HCT116 (cell line): ENCODE measurements at regions not wholly inside any gene's neighbourhood (a gene's known extent, or its start where the extent isn't known, plus 50 kb on each side); places are given as distances from the start of the nearest gene placed in this dataset.

ENCODE experiments used
- CEBPB ChIP-seq: IDR thresholded peaks from 2 replicates; pipeline ENCODE4 v1.6.1; 2012; ENCODE audit warnings: low read depth
- EGR1 ChIP-seq: IDR thresholded peaks from 2 replicates; pipeline ENCODE4 v1.6.1; 2012; ENCODE audit warnings: low read depth
- EZH2 ChIP-seq: fragments of 200-600 bp; sonication (generic); IDR thresholded peaks from 2 replicates; pipeline ENCODE4 v1.6.1; 2017; ENCODE audit warnings: antibody characterized with exemption, mixed run types
- EZH2phosphoT487 ChIP-seq: fragments of 200-600 bp; IDR thresholded peaks from 2 replicates; pipeline ENCODE4 v1.6.1; 2018; ENCODE audit warnings: antibody characterized with exemption, borderline replicate concordance
- JUND ChIP-seq: IDR thresholded peaks from 2 replicates; pipeline ENCODE4 v1.6.1; 2012
- POLR2A ChIP-seq: IDR thresholded peaks from 2 replicates; pipeline ENCODE4 v1.7.0; 2011; ENCODE audit warnings: borderline replicate concordance; ENCODE audit not compliant: insufficient read depth, insufficient read length; ENCODE audit errors: extremely low read depth
- POLR2AphosphoS5 ChIP-seq: IDR thresholded peaks from 2 replicates; pipeline ENCODE4 v1.6.1; 2011; ENCODE audit warnings: mild to moderate bottlenecking, low read depth, low read length, moderate library complexity
- SIN3A ChIP-seq: IDR thresholded peaks from 2 replicates; pipeline ENCODE4 v1.6.1; 2012; ENCODE audit warnings: low read depth
- TCF7L2 ChIP-seq: IDR thresholded peaks from 2 replicates; pipeline ENCODE4 v1.7.0; 2011; ENCODE audit warnings: borderline replicate concordance, inconsistent platforms; ENCODE audit not compliant: insufficient read depth, insufficient read length; ENCODE audit errors: extremely low read depth
- YY1 ChIP-seq: IDR thresholded peaks from 2 replicates; pipeline ENCODE4 v1.6.1; 2011; ENCODE audit warnings: low read length, low read depth, moderate library complexity, mild to moderate bottlenecking; ENCODE audit not compliant: insufficient replicate concordance; ENCODE audit errors: extremely low read depth
- TF ChIP-seq, protein P1 (sequence below), 3 experiments: fragments of 200-600 bp in 1 of 3; sonication (generic) in 1 of 3; IDR thresholded peaks in 2 of 3; conservative IDR thresholded peaks in 1 of 3; 2 replicates each; pipeline ENCODE4 v1.5.1; 2012 to 2017; ENCODE audit warnings: low read depth in 2 of 3, low read length in 2 of 3, antibody characterized with exemption in 1 of 3, borderline replicate concordance in 1 of 3, control low read depth in 1 of 3, mild to moderate bottlenecking in 1 of 3, mixed read lengths in 1 of 3, mixed run types in 1 of 3, moderate library complexity in 1 of 3; ENCODE audit not compliant: insufficient read depth in 1 of 3
- TF ChIP-seq, protein P2 (sequence below): IDR thresholded peaks from 2 replicates; pipeline ENCODE4 v1.6.1; 2012
- TF ChIP-seq, protein P3 (sequence below): IDR thresholded peaks from 2 replicates; pipeline ENCODE4 v1.6.1; 2012; ENCODE audit warnings: low read depth

DNA sequence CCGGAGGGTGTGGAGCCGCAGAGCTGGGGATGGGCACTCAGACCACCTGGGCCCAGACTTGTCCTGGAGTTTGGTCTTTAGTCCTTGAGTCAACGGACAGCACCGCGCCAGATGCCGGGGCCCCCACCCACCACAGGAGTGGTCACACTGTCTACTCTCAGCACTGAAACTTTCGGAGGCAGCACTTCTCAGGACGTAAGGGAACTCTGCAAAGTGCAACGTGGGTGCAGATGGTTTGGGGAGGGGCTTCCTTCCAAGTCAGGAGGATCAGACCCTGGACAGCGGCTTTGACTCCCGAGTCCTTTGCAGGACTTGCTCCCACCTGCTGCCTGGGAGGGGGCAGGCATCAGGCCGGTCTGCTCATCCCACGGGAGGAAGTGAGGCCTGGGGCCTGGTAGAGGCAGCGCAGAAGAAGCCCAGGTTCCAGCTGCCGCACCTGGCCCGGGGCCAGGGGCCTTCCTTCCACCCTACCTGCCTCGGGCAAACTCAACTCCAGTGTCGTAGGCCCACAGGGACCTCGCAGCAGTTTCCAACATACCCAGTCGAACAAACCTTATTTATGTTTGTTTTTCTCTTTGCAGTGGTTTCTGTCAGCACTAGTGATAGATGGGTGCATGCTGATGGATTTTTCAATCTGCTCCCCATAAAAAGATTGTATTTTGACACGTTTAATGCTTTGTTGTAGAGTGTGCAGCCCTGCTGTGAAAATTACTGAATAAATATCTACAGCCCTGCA, 149.8 kb upstream of the PPP1R26 start:
- TF ChIP-seq POLR2AphosphoS5 (no peak), POLR2A (no peak), EZH2 (no peak), EZH2phosphoT487 (no peak), YY1 (no peak), EGR1 (no peak), JUND (no peak), CEBPB (no peak), SIN3A (no peak), TCF7L2 (no peak)
- TF ChIP-seq, protein P1, sequence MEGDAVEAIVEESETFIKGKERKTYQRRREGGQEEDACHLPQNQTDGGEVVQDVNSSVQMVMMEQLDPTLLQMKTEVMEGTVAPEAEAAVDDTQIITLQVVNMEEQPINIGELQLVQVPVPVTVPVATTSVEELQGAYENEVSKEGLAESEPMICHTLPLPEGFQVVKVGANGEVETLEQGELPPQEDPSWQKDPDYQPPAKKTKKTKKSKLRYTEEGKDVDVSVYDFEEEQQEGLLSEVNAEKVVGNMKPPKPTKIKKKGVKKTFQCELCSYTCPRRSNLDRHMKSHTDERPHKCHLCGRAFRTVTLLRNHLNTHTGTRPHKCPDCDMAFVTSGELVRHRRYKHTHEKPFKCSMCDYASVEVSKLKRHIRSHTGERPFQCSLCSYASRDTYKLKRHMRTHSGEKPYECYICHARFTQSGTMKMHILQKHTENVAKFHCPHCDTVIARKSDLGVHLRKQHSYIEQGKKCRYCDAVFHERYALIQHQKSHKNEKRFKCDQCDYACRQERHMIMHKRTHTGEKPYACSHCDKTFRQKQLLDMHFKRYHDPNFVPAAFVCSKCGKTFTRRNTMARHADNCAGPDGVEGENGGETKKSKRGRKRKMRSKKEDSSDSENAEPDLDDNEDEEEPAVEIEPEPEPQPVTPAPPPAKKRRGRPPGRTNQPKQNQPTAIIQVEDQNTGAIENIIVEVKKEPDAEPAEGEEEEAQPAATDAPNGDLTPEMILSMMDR (IDR thresholded peaks at IDR 0.05 in 2 of 3, conservative IDR thresholded peaks at IDR 0.05 in 1 of 3; ENCODE audit: borderline replicate concordance in 1 of 3, insufficient read depth in 1 of 3, low read depth in 2 of 3, low read length in 2 of 3) = no peak
- TF ChIP-seq, protein P2, sequence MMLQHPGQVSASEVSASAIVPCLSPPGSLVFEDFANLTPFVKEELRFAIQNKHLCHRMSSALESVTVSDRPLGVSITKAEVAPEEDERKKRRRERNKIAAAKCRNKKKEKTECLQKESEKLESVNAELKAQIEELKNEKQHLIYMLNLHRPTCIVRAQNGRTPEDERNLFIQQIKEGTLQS = no peak
- TF ChIP-seq, protein P3, sequence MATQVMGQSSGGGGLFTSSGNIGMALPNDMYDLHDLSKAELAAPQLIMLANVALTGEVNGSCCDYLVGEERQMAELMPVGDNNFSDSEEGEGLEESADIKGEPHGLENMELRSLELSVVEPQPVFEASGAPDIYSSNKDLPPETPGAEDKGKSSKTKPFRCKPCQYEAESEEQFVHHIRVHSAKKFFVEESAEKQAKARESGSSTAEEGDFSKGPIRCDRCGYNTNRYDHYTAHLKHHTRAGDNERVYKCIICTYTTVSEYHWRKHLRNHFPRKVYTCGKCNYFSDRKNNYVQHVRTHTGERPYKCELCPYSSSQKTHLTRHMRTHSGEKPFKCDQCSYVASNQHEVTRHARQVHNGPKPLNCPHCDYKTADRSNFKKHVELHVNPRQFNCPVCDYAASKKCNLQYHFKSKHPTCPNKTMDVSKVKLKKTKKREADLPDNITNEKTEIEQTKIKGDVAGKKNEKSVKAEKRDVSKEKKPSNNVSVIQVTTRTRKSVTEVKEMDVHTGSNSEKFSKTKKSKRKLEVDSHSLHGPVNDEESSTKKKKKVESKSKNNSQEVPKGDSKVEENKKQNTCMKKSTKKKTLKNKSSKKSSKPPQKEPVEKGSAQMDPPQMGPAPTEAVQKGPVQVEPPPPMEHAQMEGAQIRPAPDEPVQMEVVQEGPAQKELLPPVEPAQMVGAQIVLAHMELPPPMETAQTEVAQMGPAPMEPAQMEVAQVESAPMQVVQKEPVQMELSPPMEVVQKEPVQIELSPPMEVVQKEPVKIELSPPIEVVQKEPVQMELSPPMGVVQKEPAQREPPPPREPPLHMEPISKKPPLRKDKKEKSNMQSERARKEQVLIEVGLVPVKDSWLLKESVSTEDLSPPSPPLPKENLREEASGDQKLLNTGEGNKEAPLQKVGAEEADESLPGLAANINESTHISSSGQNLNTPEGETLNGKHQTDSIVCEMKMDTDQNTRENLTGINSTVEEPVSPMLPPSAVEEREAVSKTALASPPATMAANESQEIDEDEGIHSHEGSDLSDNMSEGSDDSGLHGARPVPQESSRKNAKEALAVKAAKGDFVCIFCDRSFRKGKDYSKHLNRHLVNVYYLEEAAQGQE = peak; percentile 22; the same call in 1 of the 2 replicates
